GM18951 (cell line): ENCODE measurements at regions not wholly inside any gene's neighbourhood (a gene's known extent, or its start where the extent isn't known, plus 50 kb on each side); places are given as distances from the start of the nearest gene placed in this dataset.

ENCODE experiments used
- POLR2A ChIP-seq: IDR thresholded peaks from 4 replicates; pipeline ENCODE4 v1.6.1; 2011; ENCODE audit warnings: mild to moderate bottlenecking; ENCODE audit not compliant: insufficient read length, insufficient read depth; ENCODE audit errors: extremely low read depth
- in situ Hi-C: fragments of 300-500 bp; cut with MboI; formaldehyde crosslinking; loops from one replicate; pipeline ENCODE4 v1.12.0; 2022; ENCODE audit warnings: low sequenced_read_pairs, mixed read lengths, inconsistent platforms; ENCODE audit not compliant: unreplicated experiment

GRCh38 chr6:85183841-85184240 is 266.0 kb upstream of the NT5E start:
- TF ChIP-seq POLR2A, result no peak
- in situ Hi-C loops, result no loop called here

GRCh38 chr6:85172705-85173104 is 277.2 kb upstream of the NT5E start:
- in situ Hi-C loops, result no loop called here
- no peak for TF ChIP-seq POLR2A

GRCh38 chr6:85172161-85172560 is 277.7 kb upstream of the NT5E start:
- no peak for TF ChIP-seq POLR2A
- in situ Hi-C loops, result no loop called here

GRCh38 chr6:85169189-85169588 is 280.7 kb upstream of the NT5E start:
- in situ Hi-C loops, result no loop called here
- no peak for TF ChIP-seq POLR2A

GRCh38 chr6:85168146-85168545 is 281.7 kb upstream of the NT5E start:
- no peak for TF ChIP-seq POLR2A
- in situ Hi-C loops, result no loop called here

- in situ Hi-C loops, result no loop called here
- TF ChIP-seq POLR2A, result no peak
Observed at GRCh38 chr6:85166114-85166741, 283.7 kb upstream of the NT5E start.

- TF ChIP-seq POLR2A, result no peak
- in situ Hi-C loops, result no loop called here
Observed at GRCh38 chr6:85163156-85164080, 286.5 kb upstream of the NT5E start.

- in situ Hi-C loops, result no loop called here
- no peak for TF ChIP-seq POLR2A
Observed at GRCh38 chr6:85157311-85157710, 292.6 kb upstream of the NT5E start.

- in situ Hi-C loops, result no loop called here
Observed at GRCh38 chr6:85143676-85144075, 306.2 kb upstream of the NT5E start.

GRCh38 chr6:85137865-85138264 is 312.0 kb upstream of the NT5E start:
- TF ChIP-seq POLR2A, result no peak
- in situ Hi-C loops, result no loop called here

More at GRCh38 chr6:85143676-85144075, 306.2 kb upstream of the NT5E start:
- TF ChIP-seq POLR2A, result no peak

GRCh38 chr6:85136310-85136709 is 313.6 kb upstream of the NT5E start:
- in situ Hi-C loops, result no loop called here
- TF ChIP-seq POLR2A, result no peak

GRCh38 chr6:85135376-85136094 is 314.3 kb upstream of the NT5E start:
- no peak for TF ChIP-seq POLR2A
- in situ Hi-C loops, result no loop called here

- TF ChIP-seq POLR2A, result no peak
- in situ Hi-C loops, result no loop called here
Observed at GRCh38 chr6:85134172-85134571, 315.7 kb upstream of the NT5E start.
